HEK293 (cell line): ENCODE measurements at regions not wholly inside any gene's neighbourhood (a gene's known extent, or its start where the extent isn't known, plus 50 kb on each side); places are given as distances from the start of the nearest gene placed in this dataset.

Source experiments
- CTCF ChIA-PET: fragments of 350-600 bp; formaldehyde crosslinking; extraction: SDS; loops from one replicate; lab custom pipeline; 2021; ENCODE audit warnings: antibody characterized with exemption; lab: Yijun Ruan, JAX
- POLR2A ChIA-PET: fragments of 300-600 bp; formaldehyde crosslinking; extraction: SDS; loops from one replicate; lab custom pipeline; 2020; ENCODE audit warnings: antibody characterized with exemption, inconsistent platforms; lab: Yijun Ruan, JAX
- H3K27ac ChIP-seq: fragments of 200-500 bp; sonication (Bioruptor generic); 2 replicates; pipeline ENCODE4 v1.5.1; 2014; ENCODE audit warnings: low read depth, low read length, control low read depth, inconsistent platforms; ENCODE audit errors: extremely low read depth
- H3K36me3 ChIP-seq, 2 experiments: fragments of 200-500 bp in 1 of 2; sonication (Bioruptor generic) in 1 of 2; 1 replicate in 1 of 2; 2 replicates in 1 of 2; pipeline ENCODE4 v1.5.1; 2014 to 2017; ENCODE audit warnings: inconsistent platforms in 2 of 2, low read length in 2 of 2; ENCODE audit not compliant: control insufficient read depth in 2 of 2, insufficient read depth in 1 of 2
- H3K4me1 ChIP-seq: fragments of 200-500 bp; sonication (Bioruptor generic); 2 replicates; pipeline ENCODE4 v1.5.1; 2014; ENCODE audit warnings: mild to moderate bottlenecking, low read length, inconsistent platforms; ENCODE audit not compliant: control insufficient read depth, insufficient read depth
- H3K4me3 ChIP-seq: 2 replicates; pipeline ENCODE4 v1.5.1; 2011; ENCODE audit warnings: low read depth, mild to moderate bottlenecking, control low read depth, low read length, moderate library complexity
- H3K9me3 ChIP-seq: fragments of 200-500 bp; sonication (Bioruptor generic); 2 replicates; pipeline ENCODE4 v1.5.1; 2014; ENCODE audit warnings: low read depth, low read length, inconsistent platforms; ENCODE audit not compliant: control insufficient read depth, insufficient read depth
- GLI2 ChIP-seq: fragments of 450-650 bp; formaldehyde crosslinking; IDR thresholded peaks from 2 replicates; pipeline ENCODE4; 2017; ENCODE audit warnings: missing biosample characterization, missing genetic modification characterization, low read depth, borderline replicate concordance
- GLIS1 ChIP-seq: fragments of 450-650 bp; formaldehyde crosslinking; IDR thresholded peaks from 2 replicates; pipeline ENCODE4 v1.5.1; 2016; ENCODE audit warnings: missing biosample characterization, missing genetic modification characterization
- IKZF3 ChIP-seq: fragments of 450-650 bp; IDR thresholded peaks from 2 replicates; pipeline ENCODE4 v1.5.0; 2018; ENCODE audit warnings: missing biosample characterization, mild to moderate bottlenecking, missing genetic modification characterization, moderate library complexity
- KLF8 ChIP-seq: fragments of 450-650 bp; formaldehyde crosslinking; IDR thresholded peaks from 2 replicates; pipeline ENCODE4 v1.5.1; 2016; ENCODE audit warnings: missing biosample characterization, missing genetic modification characterization
- TCF7L2 ChIP-seq: IDR thresholded peaks from 2 replicates; pipeline ENCODE4 v1.6.1; 2011; ENCODE audit warnings: low read depth, mild to moderate bottlenecking, inconsistent platforms, low read length, moderate library complexity, borderline replicate concordance
- ZNF157 ChIP-seq: fragments of 450-650 bp; formaldehyde crosslinking; IDR thresholded peaks from 2 replicates; pipeline ENCODE4 v1.5.1; 2016; ENCODE audit warnings: missing biosample characterization, missing genetic modification characterization
- ZNF202 ChIP-seq: fragments of 450-650 bp; formaldehyde crosslinking; IDR thresholded peaks from 2 replicates; pipeline ENCODE4 v1.5.1; 2016; ENCODE audit warnings: missing biosample characterization, missing genetic modification characterization, borderline replicate concordance
- ZNF214 ChIP-seq: fragments of 450-650 bp; formaldehyde crosslinking; IDR thresholded peaks from 2 replicates; pipeline ENCODE4 v1.5.1; 2017; ENCODE audit warnings: missing biosample characterization, mild to moderate bottlenecking, missing genetic modification characterization, borderline replicate concordance
- ZNF324 ChIP-seq: fragments of 450-650 bp; formaldehyde crosslinking; IDR thresholded peaks from 2 replicates; pipeline ENCODE4 v1.5.1; 2016; ENCODE audit warnings: missing biosample characterization, missing genetic modification characterization
- ZNF433 ChIP-seq: fragments of 450-650 bp; formaldehyde crosslinking; IDR thresholded peaks from 2 replicates; pipeline ENCODE4 v1.5.1; 2016; ENCODE audit warnings: missing biosample characterization, missing genetic modification characterization, low read depth
- ZNF473 ChIP-seq: fragments of 450-650 bp; formaldehyde crosslinking; IDR thresholded peaks from 2 replicates; pipeline ENCODE4 v1.5.1; 2017; ENCODE audit warnings: missing biosample characterization, missing genetic modification characterization
- ZNF510 ChIP-seq: fragments of 450-650 bp; formaldehyde crosslinking; IDR thresholded peaks from 2 replicates; pipeline ENCODE4 v1.5.1; 2018; ENCODE audit warnings: mild to moderate bottlenecking, missing genetic modification characterization, missing biosample characterization; ENCODE audit not compliant: insufficient replicate concordance
- ZNF521 ChIP-seq: fragments of 450-650 bp; formaldehyde crosslinking; IDR thresholded peaks from 2 replicates; pipeline ENCODE4 v1.5.1; 2017; ENCODE audit warnings: missing biosample characterization, mild to moderate bottlenecking, missing genetic modification characterization
- ZNF701 ChIP-seq: fragments of 450-650 bp; formaldehyde crosslinking; IDR thresholded peaks from 2 replicates; pipeline ENCODE4 v1.5.1; 2016; ENCODE audit warnings: missing biosample characterization, missing genetic modification characterization
- ZNF768 ChIP-seq: fragments of 450-650 bp; formaldehyde crosslinking; IDR thresholded peaks from 2 replicates; pipeline ENCODE4 v1.5.1; 2018; ENCODE audit warnings: missing biosample characterization, mild to moderate bottlenecking, missing genetic modification characterization
- ZNF837 ChIP-seq: fragments of 450-650 bp; formaldehyde crosslinking; IDR thresholded peaks from 2 replicates; pipeline ENCODE4 v1.5.1; 2016; ENCODE audit warnings: missing biosample characterization, missing genetic modification characterization
- TF ChIP-seq, protein P1 (sequence below): fragments of 450-650 bp; IDR thresholded peaks from 2 replicates; pipeline ENCODE4 v1.5.1; 2018; ENCODE audit warnings: missing biosample characterization, missing genetic modification characterization
- TF ChIP-seq, protein P2 (sequence below): fragments of 450-650 bp; formaldehyde crosslinking; IDR thresholded peaks from 2 replicates; pipeline ENCODE4 v1.5.1; 2016; ENCODE audit warnings: missing biosample characterization, missing genetic modification characterization
- TF ChIP-seq, protein P3 (sequence below): fragments of 450-650 bp; formaldehyde crosslinking; conservative IDR thresholded peaks from 2 replicates; pipeline ENCODE4 v1.5.1; 2016; ENCODE audit warnings: low read depth, missing biosample characterization, missing genetic modification characterization
- TF ChIP-seq, protein P4 (sequence below): fragments of 450-650 bp; formaldehyde crosslinking; IDR thresholded peaks from 2 replicates; pipeline ENCODE4 v1.5.1; 2016; ENCODE audit warnings: missing biosample characterization, missing genetic modification characterization

DNA sequence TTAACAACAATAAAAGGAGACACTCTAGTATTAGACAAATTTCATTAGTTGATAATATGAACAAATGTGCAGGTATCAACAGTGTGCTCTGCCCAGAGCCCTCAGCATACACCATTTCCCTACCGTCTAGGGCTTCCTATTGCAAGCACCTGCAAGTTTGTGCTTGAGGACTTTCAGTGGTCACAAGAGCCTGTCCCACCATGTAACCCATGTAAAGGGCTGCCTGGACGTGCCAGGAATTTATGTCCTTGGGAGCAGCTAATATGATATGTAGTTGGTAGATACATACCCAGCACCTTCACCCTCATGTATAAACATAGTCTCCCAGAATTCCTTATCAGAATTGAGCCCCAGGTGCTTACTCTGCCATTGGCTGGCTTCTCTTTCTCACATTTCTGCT, 128.0 kb downstream of the UFM1 start:
- no peak for TF ChIP-seq GLI2 (tag by site-specific recombination)
- no peak for TF ChIP-seq ZNF157 (tag by site-specific recombination)
- TF ChIP-seq ZNF433, result no peak
- TF ChIP-seq ZNF521 (tag by site-specific recombination), result no peak
- TF ChIP-seq, protein P1, sequence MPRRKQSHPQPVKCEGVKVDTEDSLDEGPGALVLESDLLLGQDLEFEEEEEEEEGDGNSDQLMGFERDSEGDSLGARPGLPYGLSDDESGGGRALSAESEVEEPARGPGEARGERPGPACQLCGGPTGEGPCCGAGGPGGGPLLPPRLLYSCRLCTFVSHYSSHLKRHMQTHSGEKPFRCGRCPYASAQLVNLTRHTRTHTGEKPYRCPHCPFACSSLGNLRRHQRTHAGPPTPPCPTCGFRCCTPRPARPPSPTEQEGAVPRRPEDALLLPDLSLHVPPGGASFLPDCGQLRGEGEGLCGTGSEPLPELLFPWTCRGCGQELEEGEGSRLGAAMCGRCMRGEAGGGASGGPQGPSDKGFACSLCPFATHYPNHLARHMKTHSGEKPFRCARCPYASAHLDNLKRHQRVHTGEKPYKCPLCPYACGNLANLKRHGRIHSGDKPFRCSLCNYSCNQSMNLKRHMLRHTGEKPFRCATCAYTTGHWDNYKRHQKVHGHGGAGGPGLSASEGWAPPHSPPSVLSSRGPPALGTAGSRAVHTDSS (tag by site-specific recombination), result no peak
- no peak for TF ChIP-seq ZNF768 (tag by site-specific recombination)
- TF ChIP-seq, protein P2, sequence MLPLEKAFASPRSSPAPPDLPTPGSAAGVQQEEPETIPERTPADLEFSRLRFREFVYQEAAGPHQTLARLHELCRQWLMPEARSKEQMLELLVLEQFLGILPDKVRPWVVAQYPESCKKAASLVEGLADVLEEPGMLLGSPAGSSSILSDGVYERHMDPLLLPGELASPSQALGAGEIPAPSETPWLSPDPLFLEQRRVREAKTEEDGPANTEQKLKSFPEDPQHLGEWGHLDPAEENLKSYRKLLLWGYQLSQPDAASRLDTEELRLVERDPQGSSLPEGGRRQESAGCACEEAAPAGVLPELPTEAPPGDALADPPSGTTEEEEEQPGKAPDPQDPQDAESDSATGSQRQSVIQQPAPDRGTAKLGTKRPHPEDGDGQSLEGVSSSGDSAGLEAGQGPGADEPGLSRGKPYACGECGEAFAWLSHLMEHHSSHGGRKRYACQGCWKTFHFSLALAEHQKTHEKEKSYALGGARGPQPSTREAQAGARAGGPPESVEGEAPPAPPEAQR (tag by site-specific recombination), result no peak
- no peak for TF ChIP-seq ZNF202 (tag by site-specific recombination)
- no peak for TF ChIP-seq ZNF837 (tag by site-specific recombination)
- TF ChIP-seq ZNF701 (tag by site-specific recombination), result no peak
- no peak for TF ChIP-seq ZNF214 (tag by site-specific recombination)
- no peak for TF ChIP-seq KLF8
- no peak for TF ChIP-seq ZNF510 (tag by site-specific recombination)
- TF ChIP-seq GLIS1, result no peak
- TF ChIP-seq, protein P3, sequence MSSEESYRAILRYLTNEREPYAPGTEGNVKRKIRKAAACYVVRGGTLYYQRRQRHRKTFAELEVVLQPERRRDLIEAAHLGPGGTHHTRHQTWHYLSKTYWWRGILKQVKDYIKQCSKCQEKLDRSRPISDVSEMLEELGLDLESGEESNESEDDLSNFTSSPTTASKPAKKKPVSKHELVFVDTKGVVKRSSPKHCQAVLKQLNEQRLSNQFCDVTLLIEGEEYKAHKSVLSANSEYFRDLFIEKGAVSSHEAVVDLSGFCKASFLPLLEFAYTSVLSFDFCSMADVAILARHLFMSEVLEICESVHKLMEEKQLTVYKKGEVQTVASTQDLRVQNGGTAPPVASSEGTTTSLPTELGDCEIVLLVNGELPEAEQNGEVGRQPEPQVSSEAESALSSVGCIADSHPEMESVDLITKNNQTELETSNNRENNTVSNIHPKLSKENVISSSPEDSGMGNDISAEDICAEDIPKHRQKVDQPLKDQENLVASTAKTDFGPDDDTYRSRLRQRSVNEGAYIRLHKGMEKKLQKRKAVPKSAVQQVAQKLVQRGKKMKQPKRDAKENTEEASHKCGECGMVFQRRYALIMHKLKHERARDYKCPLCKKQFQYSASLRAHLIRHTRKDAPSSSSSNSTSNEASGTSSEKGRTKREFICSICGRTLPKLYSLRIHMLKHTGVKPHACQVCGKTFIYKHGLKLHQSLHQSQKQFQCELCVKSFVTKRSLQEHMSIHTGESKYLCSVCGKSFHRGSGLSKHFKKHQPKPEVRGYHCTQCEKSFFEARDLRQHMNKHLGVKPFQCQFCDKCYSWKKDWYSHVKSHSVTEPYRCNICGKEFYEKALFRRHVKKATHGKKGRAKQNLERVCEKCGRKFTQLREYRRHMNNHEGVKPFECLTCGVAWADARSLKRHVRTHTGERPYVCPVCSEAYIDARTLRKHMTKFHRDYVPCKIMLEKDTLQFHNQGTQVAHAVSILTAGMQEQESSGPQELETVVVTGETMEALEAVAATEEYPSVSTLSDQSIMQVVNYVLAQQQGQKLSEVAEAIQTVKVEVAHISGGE, result no peak
- TF ChIP-seq ZNF324 (tag by site-specific recombination), result no peak
- no peak for TF ChIP-seq ZNF473 (tag by site-specific recombination)
- TF ChIP-seq IKZF3 (tag by site-specific recombination), result no peak
- no peak for TF ChIP-seq TCF7L2
- TF ChIP-seq, protein P4, sequence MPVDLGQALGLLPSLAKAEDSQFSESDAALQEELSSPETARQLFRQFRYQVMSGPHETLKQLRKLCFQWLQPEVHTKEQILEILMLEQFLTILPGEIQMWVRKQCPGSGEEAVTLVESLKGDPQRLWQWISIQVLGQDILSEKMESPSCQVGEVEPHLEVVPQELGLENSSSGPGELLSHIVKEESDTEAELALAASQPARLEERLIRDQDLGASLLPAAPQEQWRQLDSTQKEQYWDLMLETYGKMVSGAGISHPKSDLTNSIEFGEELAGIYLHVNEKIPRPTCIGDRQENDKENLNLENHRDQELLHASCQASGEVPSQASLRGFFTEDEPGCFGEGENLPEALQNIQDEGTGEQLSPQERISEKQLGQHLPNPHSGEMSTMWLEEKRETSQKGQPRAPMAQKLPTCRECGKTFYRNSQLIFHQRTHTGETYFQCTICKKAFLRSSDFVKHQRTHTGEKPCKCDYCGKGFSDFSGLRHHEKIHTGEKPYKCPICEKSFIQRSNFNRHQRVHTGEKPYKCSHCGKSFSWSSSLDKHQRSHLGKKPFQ (tag by site-specific recombination), result no peak
- TF ChIP-seq, all 188 proteins: peak for 0
- Histone ChIP-seq H3K4me3 (no peak overlapping the region), H3K9me3 (no peaks in the 10 kb centered on the region), H3K4me1 (no peaks in the 10 kb centered on the region), H3K27ac (no peak overlapping the region), H3K36me3 (no peaks in the 10 kb centered on the region)
- ChIA-PET CTCF (interaction anchor here (0.6 kb wide), 1 partner anchor 120 kb away, joined by 3 read pairs; no protein-coding TSS in a partner anchor), POLR2A (no interaction called here)
